ENCODE measurements at regions not wholly inside any gene's neighbourhood (a gene's known extent, or its start where the extent isn't known, plus 50 kb on each side); places are given as distances from the start of the nearest gene placed in this dataset.
"Not testable (repeated sequence)": the region's sequence is repeated elsewhere in the genome, so short reads cannot be mapped to it uniquely, and the experiment has no call there.

DNA sequence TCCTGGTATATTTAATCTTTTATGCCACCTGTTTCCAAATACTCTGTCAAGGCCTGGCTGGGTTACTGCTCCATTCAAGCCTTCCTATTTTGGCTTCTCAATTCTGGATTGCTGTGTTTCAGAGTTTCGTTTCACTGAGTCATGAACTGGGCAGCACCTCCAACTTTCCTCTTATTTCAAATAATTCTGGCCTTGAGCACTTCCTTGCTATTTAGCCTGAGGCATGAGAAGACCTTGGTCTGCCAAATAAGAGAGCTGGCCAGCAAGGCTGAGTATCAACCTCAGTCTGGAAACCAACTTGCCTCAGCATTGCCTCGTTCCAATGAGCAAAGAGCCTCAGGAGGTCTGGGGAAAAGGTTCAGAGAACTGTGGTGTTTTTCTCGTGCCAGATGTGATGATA lies 66.6 kb downstream of the TNFAIP3 start:
- no peak for DNase-seq

GRCh38 chr6:137936798-137937197 lies 69.7 kb downstream of the TNFAIP3 start:
- no peak for DNase-seq

DNA sequence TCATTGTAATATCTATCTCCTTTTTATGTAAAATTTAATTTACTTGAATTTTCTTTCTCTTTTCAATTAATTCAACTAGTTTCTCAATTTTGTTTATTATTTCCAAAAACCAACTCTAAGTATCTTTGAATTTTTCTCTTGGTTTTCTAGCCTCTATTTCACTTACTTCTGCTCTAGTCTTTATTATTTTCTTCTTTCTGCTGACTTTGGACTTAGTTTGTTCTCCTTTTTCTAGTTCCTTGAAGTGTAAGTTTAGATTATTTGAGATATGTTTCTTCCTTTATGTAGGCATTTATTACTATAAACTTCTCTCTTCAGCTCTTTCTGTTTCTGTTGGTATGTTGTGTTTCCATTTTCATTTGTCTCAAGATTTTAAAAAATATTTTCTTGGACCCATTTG lies 70.8 kb downstream of the TNFAIP3 start:
- no peak for DNase-seq

GRCh38 chr6:137938770-137939379 lies 71.8 kb downstream of the TNFAIP3 start:
- DNase-seq, result no peak

- no peak for DNase-seq
These were observed 74.9 kb downstream of the TNFAIP3 start for GRCh38 chr6:137941995-137942394.

DNA sequence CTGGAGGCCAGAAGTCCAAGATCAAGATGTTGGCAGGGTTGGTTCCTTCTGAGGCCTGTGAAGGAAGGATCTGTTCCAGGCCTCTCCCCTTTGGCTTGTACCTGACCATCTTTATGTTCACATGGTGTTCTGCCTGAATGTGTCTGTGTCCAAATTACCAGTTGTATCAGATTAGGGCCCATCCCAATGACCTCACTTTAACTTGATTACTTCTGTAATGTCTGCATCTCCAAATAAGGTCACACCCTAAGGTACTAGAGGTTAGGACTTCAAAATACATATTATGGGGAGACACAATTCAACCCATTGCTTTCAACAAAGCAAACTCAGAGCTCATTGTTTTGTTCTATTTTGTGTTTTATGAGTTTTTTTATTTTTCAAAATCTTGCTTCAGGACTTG lies 75.7 kb downstream of the TNFAIP3 start:
- DNase-seq, result no peak

DNA sequence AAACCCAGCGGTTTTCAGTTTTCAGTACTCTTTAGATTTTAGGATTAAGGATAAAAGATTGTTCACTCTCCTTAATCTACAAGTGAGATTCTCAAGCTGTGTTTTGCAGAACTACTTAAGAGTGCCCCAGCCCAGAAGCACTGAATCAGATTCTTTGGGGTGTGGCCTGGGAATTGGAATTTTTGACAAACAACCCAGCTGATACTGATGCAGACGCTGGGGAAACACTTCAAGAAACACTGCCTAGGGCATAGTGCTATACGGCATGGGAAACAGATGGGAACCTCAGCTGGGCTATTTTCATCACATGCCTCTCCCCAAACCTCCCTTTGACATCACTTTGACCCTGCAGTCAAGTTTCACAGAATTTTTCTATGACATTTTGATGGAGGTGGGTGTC lies 77.3 kb downstream of the TNFAIP3 start:
- not testable (repeated sequence) for DNase-seq

DNA sequence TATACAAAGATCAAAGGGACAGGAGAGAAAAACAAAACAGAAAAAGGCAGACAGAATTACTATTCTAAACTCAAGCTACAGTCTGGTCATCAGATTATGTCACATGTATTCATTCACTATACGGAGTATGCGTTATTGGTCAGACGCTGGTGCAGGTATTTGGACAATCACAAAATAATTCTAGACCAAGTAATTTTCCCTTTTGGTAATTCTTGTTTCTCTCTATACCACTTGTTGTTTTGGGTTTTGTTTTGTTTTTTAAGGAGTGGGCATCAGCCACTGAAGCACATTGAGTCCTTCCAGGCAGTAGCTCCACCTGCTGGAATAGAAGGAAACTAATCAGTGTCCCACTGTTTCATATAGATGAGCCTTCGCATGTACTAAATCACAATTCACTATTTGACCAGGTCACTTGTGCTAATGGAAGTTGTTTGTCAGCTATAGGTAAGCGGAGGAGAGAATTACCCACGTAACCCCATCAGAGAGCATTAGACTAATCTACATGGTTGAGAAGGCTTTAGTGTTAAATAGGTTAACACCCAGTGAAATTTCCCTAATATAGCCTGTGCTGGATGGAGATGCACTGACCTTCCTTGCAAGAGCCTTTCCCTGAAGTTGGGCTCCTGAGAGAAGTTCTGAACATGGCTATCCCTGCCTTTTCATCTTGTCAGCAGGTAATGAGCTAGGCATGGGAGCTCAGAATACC lies 77.9 kb downstream of the TNFAIP3 start:
- DNase-seq, result no peak

- DNase-seq, result no peak
These were observed 82.8 kb downstream of the TNFAIP3 start for GRCh38 chr6:137949686-137950390.

DNA sequence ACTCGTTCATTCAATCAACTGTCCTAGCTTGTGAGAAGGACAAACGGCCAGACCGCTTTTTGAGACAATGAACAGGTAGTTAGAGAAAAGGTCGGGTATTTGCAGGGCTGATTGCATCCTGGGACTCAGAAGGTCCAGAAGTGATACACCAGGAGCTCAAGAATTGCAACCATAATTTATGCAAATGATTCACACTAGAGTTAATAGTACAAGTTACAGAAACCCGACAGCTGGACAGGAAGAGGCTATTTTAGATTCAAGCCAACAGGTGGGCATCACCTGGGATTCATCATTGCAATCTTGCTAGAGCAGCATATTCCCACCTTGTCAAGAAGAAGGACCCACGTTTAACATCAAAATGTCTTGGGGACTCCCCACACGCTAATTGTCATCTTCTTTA lies 83.5 kb downstream of the TNFAIP3 start:
- no peak for DNase-seq

- DNase-seq, result no peak
These were observed 84.1 kb downstream of the TNFAIP3 start for GRCh38 chr6:137951064-137951597.

DNA sequence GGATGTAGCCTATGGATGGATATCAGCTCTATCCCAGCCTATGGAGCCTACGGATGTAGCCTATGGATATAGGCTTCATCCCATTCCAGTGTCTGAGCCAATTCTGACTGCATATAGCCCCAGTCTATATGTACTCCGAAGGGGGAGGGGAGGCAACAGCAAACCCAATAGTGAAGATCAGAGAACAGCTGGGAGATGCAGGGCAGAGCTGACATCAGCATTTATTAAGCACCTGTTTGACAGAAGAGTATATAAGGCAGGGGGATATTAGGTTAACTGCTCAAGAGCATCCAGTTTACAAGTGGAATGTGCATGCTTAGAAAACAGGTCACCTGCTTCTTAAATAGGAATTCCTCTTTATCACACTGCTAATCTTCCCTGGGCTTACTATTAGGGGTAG lies 85.2 kb downstream of the TNFAIP3 start:
- DNase-seq, result no peak

DNA sequence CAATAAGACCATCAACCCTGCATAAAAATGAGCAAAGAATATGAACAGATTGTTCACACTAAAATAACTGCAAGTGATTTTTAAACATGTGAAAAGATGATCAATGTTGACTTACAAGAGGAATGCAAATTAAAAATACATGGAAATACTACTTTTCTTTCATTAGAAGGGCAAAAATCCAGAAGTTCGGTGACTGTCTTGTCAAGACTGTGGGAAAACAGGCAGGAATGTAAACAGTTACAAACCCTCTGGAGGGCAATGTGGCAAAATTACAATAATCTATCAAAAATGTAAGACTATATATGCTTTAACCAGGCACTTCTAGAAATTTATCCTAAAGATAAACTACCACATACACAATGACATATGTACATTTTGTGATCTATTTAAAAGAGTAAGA lies 86.7 kb downstream of the TNFAIP3 start:
- DNase-seq, result no peak

GRCh38 chr6:137954253-137954652 lies 87.2 kb downstream of the TNFAIP3 start:
- DNase-seq, result no peak

DNA sequence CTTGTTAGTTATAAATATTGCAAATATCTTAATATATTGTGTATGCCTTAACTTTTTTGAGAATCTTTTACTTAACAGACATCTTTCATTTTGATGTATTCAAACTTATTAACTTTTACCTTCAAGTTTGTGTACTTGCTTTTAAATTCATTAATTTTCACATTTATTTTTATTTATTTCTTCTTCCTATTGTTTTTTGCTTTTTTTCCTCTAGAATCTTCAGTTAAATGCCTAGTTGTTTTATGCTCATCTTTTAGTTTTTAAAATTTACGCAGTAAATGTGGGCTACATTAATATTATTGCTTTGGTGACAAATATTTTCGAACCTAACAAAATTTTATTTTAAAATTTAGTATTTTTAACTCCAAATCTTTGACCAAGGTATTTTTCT lies 89.0 kb downstream of the TNFAIP3 start:
- no peak for DNase-seq

GRCh38 chr6:137957471-137957870 lies 90.4 kb downstream of the TNFAIP3 start:
- no peak for DNase-seq

GRCh38 chr6:137958811-137959565 lies 91.9 kb downstream of the TNFAIP3 start:
- DNase-seq, result no peak

DNA sequence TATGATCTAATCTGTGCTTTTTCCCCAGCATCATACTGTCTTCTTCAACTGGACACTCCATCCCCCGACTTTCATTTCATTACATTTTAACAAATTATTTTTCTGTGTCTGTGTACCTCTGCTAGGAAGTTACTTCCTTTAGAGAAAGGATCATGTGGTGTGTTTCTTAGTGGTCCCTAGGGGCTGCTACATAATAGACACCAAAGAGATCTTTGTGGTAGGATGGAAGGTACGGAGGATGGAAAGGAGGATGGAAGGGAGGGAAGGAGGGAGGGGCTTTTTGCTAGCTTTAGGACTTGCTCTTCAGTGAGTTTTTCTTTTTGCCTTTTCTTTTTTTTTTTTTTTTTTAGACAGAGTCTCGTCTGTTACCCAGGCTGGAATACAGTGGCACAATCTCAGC lies 95.7 kb downstream of the TNFAIP3 start:
- DNase-seq, result no peak

DNA sequence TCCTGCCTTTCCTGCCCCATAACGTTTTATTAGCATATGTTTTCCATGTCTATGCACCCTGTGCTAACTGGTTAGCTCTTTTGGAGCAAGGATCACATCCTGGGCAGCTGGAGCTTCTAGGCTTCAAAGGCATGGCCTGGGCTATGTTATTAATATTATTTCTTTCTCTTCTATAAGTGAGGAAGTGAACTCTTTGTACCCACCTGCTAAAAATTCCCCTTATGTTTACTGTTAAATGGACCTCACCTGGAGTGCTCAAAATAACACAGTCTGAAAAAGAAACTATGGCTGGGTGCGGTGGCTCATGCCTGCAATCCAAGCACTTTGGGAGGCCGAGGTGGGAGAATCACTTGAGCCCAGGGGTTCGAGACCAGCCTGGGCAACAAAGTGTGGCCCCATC lies 97.8 kb downstream of the TNFAIP3 start:
- no peak for DNase-seq

GRCh38 chr6:137967689-137968454 lies 100.8 kb downstream of the TNFAIP3 start:
- no peak for DNase-seq

DNA sequence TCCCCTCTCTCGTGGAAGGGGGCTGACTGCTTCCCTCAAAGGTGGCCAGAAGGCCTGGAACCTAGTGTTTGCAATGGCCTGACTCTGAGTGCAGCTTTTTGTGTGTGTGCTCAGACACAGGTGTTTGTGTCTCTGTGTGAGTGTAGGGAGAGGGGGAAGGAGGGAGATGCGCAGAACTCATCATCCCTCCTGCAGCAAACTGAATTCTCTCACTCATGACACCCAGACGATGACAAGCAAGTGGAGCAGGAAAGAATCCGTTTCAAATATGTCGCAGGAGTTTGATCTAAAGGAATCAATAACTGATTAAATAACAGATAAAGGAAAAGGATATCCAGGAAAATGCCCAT lies 101.4 kb downstream of the TNFAIP3 start:
- no peak for DNase-seq

- no peak for DNase-seq
These were observed 101.8 kb downstream of the TNFAIP3 start for GRCh38 chr6:137968901-137969300.

- no peak for DNase-seq
These were observed 102.8 kb downstream of the TNFAIP3 start for GRCh38 chr6:137969874-137970273.

Measured in activated CD4-positive, CD25-positive, alpha-beta regulatory T cell (primary cell).